GM21786 (cell line): ENCODE measurements at regions not wholly inside any gene's neighbourhood (a gene's known extent, or its start where the extent isn't known, plus 50 kb on each side); places are given as distances from the start of the nearest gene placed in this dataset.
"Not testable (repeated sequence)": the region's sequence is repeated elsewhere in the genome, so short reads cannot be mapped to it uniquely, and the experiment has no call there.

ENCODE experiments used
- ATAC-seq: cut with Tn5 transposase; IDR thresholded peaks from one replicate; pipeline ENCODE4 v1.9.1; 2021; ENCODE audit not compliant: unreplicated experiment

- no peak for ATAC-seq
These were observed 147.6 kb upstream of the CES5A start for GRCh38 chr16:56022818-56023217.

DNA sequence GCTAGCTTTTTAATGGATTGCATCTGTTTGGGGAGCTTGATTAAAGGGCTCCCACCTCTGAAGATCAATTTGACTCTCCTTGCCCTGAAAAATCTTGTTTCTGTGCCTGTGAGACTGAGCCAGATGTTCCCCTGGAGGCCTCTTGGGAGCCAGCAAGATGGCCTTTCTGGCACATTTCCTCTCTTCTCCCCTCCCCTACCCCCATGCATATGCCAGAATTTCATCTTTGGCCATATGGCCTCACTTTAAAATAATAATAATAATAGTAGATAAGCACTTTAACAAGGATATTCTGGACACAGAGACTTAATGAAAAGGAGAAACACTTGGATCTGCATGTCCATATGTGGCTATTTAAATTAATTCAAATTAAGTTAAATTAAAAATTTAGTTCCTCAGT is 144.1 kb upstream of the CES5A start:
- no peak for ATAC-seq

GRCh38 chr16:56013962-56014552 is 138.9 kb upstream of the CES5A start:
- no peak for ATAC-seq

DNA sequence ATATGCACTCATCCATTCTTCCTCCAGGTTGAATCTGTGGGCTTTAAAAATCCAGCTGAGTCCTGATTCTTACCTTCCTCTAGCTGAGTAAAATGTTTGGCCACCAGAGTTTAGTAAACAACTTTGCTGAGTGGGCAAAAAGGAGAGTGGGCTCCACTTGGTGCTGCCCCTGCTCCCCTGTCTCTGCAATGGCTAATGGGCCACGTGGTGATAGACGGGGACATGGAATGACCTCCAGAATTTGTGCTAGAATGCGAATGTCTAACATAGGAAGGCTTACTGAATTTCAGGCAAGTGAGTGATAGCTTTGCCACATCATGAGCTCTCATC is 137.3 kb upstream of the CES5A start:
- ATAC-seq, result no peak

DNA sequence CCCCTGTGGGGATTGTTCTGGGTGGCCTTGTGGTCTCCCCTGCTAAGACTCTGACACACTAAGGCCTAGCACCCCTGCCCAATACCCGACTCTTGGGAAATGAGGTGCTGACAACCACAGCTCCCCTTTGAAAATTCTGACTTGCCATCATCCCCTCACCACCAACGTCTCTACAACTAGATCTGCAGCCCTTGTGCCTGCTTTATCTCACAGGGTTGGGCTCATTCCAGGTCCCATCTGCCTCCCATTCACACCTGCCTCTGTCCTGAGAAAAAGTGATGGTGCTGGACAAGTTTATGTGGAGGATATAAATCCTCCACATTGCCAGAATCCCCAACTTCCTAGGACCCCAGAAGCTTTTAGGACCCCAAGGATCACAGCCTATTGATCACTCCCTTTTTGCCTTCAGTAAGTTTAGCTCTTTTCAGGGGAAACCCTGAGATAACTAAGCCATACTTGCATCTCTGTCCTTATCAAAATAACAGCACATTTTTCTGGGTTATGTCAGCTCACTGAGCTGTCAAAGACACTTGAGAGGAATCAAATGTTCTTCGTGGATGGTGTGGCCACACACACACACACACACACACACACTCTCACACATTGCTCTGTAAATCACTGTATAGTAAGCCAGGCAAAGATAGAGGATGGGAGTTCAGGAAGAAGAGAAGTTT is 136.8 kb upstream of the CES5A start:
- no peak for ATAC-seq

DNA sequence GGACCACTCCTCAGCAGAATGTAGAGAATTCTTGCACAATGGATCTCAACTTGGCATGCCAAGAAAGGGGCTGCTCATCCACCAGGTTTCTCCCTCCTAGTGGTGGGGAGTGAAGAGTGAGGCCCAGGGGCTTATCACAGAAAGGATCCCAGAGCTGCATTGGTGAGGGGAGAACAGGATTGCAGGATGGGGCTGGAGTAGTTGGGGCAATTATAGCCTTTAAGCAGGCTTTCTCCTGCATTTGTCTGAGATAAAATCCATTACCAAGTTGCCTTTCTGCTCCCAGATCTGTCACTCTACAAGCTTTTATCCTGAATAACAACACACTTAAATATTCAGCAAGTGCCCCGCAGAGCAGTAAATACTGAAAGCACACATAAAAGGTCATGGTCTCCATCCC is 130.8 kb upstream of the CES5A start:
- ATAC-seq, result no peak

- no peak for ATAC-seq
These were observed 124.5 kb upstream of the CES5A start for GRCh38 chr16:55999683-56000082.

- ATAC-seq, result no peak
These were observed 117.9 kb upstream of the CES5A start for GRCh38 chr16:55993088-55993487.

DNA sequence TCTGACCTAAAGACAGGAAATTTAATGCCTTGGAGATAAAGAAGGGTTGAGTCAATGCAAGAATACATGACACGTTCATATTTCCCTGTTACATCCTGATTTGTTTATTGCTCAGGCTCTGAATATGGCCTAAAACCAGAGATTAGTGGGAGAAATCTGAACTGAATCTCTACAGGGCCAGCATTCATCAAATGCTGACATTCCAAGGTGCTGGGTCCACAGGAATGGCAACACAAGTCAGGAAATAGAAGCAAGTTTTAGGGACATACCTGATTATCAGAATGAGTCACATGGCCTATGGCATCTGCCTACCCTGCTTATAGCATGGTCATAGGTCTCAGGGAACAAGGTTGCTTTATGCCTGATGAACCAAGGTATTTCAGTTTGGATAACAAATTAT is 117.4 kb upstream of the CES5A start:
- no peak for ATAC-seq

DNA sequence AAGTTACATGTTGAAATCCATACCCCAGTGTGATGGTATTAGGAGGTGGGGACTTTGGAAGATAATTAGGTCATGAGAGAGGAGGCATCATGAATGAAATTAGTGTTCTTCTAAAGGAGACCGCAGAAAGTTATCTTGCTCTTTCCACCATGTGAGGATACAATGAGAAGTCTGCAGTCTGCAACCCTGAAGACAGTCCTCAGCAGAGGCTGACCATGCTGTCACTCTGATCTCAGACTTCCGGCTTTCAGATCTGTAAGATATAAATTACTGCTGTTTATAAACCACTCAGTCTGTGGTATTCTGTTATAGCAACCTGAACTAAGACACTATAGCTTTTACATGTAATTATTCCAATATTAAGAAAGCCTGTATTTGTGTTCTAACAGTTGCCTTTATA is 116.7 kb upstream of the CES5A start:
- ATAC-seq, result no peak

DNA sequence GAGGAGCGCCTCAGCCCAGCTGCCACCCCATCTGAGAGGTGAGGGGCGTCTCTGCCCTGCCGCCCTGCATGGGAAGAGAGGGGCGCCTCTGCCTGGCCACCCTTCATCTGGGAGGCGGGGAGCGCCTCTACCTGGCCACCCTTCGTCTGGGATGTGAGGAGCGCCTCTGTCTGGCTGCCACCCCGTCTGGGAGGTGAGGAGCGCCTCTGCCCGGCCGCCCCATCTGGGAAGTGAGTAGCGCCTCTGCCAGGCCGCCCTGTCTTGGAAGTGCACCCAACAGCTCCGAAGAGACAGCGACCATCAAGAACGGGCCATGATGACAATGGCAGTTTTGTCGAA is 114.4 kb upstream of the CES5A start:
- ATAC-seq, result no peak

- ATAC-seq, result not testable (repeated sequence)
These were observed 113.8 kb upstream of the CES5A start for GRCh38 chr16:55988850-55989568.

- ATAC-seq, result no peak
These were observed 112.8 kb upstream of the CES5A start for GRCh38 chr16:55988013-55988412.

DNA sequence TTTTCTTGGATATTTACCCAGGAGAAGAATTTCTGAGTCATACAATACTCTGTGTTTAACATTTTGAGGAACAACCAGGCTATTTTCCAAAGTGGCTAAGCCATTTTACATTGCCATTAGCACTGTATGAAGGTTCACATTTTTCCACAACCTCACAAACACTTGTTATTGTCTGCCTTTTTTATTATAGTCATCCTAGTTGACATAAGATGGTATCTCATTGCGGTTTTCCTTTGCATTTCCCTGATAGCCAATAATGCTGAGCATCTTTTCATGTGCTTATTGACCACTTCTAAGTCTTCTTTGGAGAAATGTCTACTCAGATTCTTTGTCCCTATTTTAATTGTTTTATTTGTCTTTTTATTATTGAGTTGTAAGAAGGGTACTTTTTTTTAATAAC is 107.4 kb upstream of the CES5A start:
- ATAC-seq, result no peak

DNA sequence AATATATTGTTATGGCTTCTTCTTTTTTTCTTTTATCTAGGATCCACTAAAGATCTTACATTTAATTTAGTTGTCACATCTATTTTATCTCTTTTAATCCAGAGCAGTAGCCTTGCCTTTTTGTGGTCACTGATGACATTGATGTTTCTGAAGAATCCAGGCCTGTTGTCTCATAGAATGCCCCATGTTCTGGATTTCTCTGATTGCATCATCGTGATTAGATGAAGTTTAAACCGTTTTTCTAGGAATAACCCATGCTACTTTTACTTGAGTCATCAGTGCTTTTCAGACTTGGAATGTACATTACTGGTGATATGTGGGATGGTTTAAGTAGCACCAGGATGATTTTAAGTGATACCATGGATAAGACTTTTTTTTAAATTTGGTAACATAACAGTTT is 106.4 kb upstream of the CES5A start:
- ATAC-seq, result no peak

GRCh38 chr16:55976815-55977214 is 101.6 kb upstream of the CES5A start:
- ATAC-seq, result no peak

DNA sequence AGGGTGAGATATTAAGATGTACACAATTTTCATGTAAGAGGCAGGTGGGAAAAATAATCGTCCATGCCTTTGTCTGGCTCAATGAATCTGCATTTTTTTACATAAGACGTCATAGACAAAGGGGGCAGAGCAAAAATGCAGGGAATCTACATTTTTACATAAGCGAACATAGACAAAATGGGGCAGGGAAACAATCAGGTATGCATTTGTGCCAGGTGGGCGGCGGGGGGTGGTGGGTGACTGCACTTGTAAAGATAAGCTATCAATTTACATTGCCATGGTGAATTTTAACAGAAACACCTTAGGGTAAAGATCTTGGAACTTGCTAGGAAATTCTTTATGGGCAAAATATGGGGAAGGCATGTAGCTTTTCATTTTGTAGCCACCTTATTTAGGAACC is 96.3 kb upstream of the CES5A start:
- ATAC-seq, result no peak

GRCh38 chr16:55968221-55968620 is 93.0 kb upstream of the CES5A start:
- no peak for ATAC-seq

DNA sequence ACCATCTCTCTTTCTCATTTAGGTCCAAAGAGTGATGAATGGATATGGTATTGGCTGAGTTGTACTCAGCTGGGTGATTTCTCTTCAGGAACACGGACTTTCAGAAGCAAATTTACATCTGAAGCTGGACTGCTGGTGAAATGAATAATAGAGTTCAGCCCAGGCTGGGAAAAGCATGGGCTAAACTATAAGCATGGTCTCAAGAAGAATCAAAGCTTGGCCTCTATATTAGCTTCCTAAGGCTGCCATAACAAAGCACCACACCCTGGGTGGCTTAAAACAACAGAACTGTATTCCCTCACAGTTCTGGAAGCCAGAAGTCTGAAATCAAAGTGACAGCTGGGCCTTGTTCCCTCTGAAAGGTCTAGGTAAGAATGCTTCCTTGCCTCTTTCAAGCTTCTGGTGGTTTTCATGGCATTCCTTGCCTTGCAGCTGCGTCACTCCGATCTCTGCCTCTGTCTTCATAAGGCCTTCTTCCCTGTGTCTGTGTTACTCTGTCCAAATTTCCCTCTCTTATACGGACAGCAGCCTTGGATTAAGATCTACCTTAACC is 89.8 kb upstream of the CES5A start:
- ATAC-seq, result no peak

DNA sequence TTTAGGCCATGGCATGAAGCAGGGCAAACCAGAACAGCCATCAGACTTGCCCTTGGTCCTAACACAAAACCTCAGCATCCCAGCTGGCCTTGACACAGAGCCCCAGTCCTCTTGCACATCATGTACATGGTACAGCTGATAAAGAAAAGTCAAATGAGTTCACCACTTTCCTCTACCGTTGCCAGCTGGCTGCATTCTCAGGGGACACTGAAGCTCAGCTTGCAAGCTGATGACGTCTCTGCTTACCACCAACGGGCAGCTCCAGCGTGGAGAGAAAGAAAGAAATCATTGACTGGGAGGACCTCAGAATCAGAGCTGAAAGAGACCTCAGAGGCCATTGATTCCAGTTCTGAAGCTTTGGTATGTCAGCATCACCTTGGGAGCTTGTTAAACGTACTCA is 80.7 kb upstream of the CES5A start:
- ATAC-seq, result no peak

- no peak for ATAC-seq
These were observed 80.3 kb upstream of the CES5A start for GRCh38 chr16:55955424-55955823.

- ATAC-seq, result no peak
These were observed 79.7 kb upstream of the CES5A start for GRCh38 chr16:55954906-55955305.
